ENCODE measurements at regions not wholly inside any gene's neighbourhood (a gene's known extent, or its start where the extent isn't known, plus 50 kb on each side); places are given as distances from the start of the nearest gene placed in this dataset.

DNA sequence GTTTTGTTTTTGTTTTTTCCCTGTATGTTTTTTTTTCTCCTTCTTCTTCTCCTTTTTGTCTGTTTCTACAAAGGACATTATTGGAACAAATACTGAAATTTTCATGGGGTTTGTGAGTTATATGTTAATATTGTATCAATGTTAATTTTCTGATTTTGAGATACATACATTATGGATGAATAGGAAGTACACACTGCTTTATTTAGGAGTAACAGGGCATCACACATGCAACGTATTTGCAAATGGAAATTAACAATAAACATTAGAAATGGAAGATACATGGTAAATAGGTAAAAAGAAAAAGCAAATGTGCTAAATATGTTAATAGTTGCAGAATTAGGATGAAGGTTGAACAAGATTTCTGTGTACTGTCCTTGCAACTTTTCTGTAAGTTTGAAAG lies 477.2 kb upstream of the INTU start:
- intact Hi-C loops (cut with DNase I, micrococcal nuclease): no loop called here
- no peak for ATAC-seq
- DNase-seq: no peak

DNA sequence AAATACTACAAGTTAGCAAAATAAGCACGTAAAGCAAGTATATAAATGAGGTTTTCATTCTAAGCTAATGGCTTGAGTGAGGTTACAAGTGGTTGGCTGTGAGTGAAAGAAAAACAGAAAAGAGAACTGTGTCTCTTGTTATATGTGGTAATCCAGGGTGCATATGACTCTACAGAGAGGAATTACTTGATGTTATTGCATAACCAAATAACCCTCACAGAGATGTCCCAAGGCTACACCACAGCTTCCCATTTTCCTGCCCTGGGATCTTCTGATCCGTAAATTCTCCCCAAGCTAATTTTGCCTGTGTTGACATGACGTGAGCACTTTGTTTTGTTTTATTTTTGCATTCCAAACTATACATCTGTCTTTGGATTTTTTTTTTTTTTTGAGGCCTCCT lies 470.0 kb upstream of the INTU start:
- DNase-seq (no peak), ATAC-seq (no peak)

GRCh38 chr4:127165971-127166370 lies 466.8 kb upstream of the INTU start:
- ATAC-seq (no peak), DNase-seq (no peak)
- intact Hi-C loops (cut with DNase I, micrococcal nuclease): no loop called here

More for the DNA sequence above, 470.0 kb upstream of the INTU start:
- intact Hi-C loops (cut with DNase I, micrococcal nuclease): no loop called here

DNA sequence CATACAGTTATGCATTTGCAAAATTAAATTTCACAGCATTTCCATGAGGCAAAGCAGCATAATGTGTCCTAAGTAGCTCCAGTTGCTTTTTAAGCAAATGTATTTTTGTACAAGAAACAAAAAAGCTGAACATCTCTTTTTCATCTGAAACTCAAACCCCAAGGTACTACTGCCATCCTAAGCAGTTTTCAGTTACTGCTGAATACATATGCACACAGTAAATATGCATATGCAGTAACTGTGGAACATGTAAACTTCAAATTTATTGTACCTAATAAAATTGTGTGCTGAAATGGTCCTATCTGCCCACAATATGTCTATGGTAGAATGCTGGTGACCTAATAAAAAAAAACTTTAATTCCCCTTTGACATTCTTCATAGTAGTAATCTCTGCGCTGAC lies 458.6 kb upstream of the INTU start:
- intact Hi-C loops (cut with DNase I, micrococcal nuclease): no loop called here
- DNase-seq (no peak), ATAC-seq (no peak)

- ATAC-seq (no peak), DNase-seq (no peak)
- intact Hi-C loops (cut with DNase I, micrococcal nuclease): no loop called here
Measured at GRCh38 chr4:127174616-127175015, 458.1 kb upstream of the INTU start.

- intact Hi-C loops (cut with DNase I, micrococcal nuclease): no loop called here
- ATAC-seq (no peak), DNase-seq (no peak)
Measured at GRCh38 chr4:127179256-127180087, 453.3 kb upstream of the INTU start.

DNA sequence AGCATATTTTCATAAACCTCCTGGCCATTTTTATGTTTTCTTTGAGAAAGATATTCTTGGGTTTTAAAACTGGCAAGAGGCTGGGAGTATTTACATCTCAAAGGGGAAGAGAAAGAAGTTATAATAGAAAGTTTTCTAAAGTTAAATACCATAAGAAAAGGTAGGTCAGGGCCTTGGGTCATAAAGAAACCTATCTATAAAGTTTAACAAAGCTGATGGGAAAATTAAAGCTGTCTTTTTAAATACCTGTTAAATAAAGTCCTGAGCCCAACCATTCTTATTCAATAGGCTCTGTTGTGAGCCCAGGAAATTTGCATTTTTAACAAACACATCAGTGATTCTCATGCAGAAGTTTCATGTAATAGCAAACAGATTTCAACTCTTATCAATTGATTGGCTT lies 451.8 kb upstream of the INTU start:
- no peak for DNase-seq
- ATAC-seq: no peak
- intact Hi-C loops (cut with DNase I, micrococcal nuclease): no loop called here

DNA sequence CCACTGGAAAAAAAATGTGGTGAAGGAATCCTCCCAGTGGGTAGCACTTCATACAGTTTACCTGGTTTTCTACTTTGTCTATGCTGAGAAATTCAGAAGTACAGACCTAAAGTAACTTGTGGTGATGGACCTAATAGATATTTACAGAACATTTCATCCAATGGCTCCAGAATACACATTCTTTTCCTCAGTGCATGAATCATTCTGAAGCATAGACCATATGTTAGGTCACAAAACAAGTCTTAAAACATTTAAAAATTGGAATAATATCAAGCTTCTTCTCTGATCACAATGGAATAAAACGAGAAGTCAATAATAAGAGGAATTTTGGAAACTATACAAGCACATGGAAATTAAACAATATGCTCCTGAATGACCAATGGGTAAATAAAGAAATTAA lies 450.1 kb upstream of the INTU start:
- ATAC-seq (no peak), DNase-seq (no peak)
- intact Hi-C loops (cut with DNase I, micrococcal nuclease): no loop called here

GRCh38 chr4:127188847-127189246 lies 443.9 kb upstream of the INTU start:
- intact Hi-C loops (cut with DNase I, micrococcal nuclease): no loop called here
- DNase-seq (no peak), ATAC-seq (no peak)

GRCh38 chr4:127194281-127194680 lies 438.5 kb upstream of the INTU start:
- DNase-seq (no peak), ATAC-seq (no peak)
- intact Hi-C loops (cut with DNase I, micrococcal nuclease): no loop called here

DNA sequence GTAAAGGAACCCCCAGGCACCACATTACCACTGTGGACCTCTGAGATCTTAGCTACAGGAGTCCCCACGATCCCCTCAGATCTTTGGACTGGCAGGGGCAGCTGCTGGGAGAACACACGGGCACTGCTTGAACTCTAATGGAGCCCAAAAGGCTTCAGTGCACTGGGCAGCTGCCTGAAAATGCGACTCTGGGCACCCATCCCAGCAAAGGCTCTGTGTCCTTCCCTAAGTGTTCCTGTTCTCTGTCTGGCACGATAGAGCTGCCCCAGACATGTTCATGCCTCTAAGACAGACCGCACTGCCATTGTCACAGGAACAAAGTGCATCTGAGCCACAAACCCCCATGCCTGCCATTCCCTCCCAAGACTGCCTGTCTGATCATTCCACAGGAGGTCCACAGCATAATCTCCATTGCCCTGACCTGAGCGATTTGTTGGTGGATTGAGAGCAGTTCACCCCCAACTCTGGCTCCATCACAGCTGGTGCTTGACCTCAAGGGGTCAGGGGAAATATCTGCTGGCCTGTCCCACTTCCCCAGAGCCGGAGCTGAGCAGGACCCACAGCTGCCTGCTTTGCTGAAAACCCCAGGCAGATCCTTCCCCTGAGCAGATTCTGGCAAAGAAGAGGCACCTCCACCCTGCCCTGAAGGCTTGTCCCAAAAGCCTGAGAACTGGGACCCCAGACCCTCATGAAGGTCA lies 436.0 kb upstream of the INTU start:
- ATAC-seq: no peak

GRCh38 chr4:127203562-127204200 lies 429.1 kb upstream of the INTU start:
- DNase-seq (no peak), ATAC-seq (no peak)
- intact Hi-C loops (cut with DNase I, micrococcal nuclease): no loop called here

More for the DNA sequence above, 436.0 kb upstream of the INTU start:
- no peak for DNase-seq
- intact Hi-C loops (cut with DNase I, micrococcal nuclease): no loop called here

DNA sequence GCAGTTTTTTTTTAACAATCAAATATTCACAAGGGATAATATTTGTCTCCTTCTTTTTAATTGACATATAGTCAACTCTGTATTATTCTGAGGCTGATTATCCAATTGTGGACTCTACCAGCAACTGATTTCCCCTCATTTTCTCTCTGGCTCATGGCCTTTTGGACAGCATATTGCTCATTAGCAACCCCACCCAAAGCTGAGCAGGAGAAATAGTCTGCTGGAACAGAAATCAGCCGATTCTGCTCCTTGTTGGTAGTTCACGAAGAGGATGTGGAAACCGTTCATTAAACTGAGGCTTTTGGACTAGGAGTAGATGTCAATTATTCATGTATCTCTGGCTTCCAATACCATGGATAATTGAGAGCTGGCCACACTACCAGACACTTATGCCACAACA lies 428.4 kb upstream of the INTU start:
- intact Hi-C loops (cut with DNase I, micrococcal nuclease): no loop called here
- no peak for ATAC-seq

DNA sequence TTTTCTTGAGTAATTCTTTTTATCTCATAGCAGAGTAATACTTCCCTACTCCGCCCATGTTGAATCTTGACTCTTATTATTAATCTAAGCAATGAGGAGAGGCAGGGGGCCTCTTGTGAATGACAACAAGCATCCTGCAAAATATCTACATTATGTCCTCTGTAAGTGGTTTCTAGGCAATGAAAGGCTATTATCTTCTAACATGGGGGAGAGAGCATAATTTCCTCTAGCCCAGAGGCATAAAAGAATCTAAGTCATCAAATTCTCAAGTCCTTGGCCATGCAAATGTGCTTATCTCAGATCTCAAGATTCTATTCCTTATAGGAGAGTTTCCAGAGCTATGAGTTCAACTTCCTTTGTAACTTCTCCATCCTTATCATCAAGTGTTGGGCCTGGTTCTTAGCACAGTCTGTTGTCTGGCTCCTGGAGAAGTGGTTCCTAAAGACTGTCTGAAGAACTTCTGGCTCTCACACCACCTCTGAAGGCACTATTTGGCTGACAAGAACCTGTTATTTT lies 423.1 kb upstream of the INTU start:
- ATAC-seq: no peak
- intact Hi-C loops (cut with DNase I, micrococcal nuclease): no loop called here
- no peak for DNase-seq

More for the DNA sequence above, 428.4 kb upstream of the INTU start:
- DNase-seq: no peak

- ATAC-seq (no peak), DNase-seq (no peak)
- intact Hi-C loops (cut with DNase I, micrococcal nuclease): no loop called here
Measured at GRCh38 chr4:127210893-127211649, 421.7 kb upstream of the INTU start.

GRCh38 chr4:127211650-127212560 lies 420.9 kb upstream of the INTU start:
- intact Hi-C loops (cut with DNase I, micrococcal nuclease): no loop called here
- no peak for ATAC-seq
- DNase-seq: no peak

GRCh38 chr4:127212701-127213100 lies 420.1 kb upstream of the INTU start:
- DNase-seq: no peak
- intact Hi-C loops (cut with DNase I, micrococcal nuclease): no loop called here
- ATAC-seq: no peak

DNA sequence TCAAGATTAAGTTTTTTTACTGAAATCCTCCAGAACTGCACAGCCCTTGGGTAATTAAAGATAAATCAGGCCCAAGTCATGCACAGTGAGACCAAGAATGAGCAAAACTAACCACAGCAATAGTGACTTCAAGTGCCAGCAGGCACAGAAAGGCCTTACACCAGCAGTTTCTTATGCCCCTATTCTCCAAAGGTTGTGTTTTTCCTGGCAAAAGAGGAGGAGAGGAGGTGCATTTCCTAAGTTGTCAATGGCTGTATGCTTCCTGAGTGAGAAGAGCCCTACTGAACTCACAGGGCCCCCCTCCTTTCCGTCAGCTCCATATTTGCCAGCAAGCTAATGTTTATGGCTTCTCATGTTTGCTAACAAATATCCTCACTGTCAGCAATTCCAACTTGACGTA lies 418.7 kb upstream of the INTU start:
- intact Hi-C loops (cut with DNase I, micrococcal nuclease): no loop called here
- ATAC-seq (no peak), DNase-seq (no peak)
